ENCODE measurements at regions not wholly inside any gene's neighbourhood (a gene's known extent, or its start where the extent isn't known, plus 50 kb on each side); places are given as distances from the start of the nearest gene placed in this dataset.

DNA sequence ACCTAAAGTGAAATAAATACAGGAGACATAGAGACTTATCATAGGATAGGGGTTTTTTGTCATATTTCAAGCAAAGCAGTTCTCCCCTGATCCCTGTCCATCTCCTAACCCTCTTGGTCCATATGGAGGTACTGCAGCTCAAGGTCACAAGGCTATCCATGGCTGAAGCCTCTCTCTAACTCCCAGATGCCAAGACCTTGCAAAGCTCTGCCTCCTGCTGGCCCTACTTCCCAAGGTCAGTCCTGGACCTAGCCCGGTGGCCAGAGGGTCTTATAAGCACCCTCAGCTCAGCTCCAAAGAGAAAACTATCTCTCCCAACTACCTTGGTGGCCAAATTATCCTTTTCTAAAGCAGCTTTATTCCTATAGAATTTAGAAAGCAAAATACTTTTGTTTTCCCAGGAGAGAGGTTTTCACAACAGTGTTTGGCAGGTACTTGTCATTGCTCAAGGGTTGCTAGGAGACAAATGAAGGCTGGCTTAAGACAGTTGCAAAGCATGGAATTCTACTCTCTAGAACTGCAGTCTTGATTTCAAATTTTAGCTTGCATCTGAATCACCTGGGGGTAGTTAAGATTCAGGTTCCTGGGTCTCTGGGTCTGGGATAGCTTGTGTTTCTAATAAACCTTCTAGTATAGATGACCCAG lies 121.5 kb downstream of the XCL2 start:
- TF ChIP-seq CTCF (IDR thresholded peaks at IDR 0.05) (no peak), POLR2A (IDR thresholded peaks at IDR 0.05) (no peak)

All from adrenal gland (tissue), 5 donors.